Adrenal gland (tissue), 5 donors: ENCODE measurements at regions not wholly inside any gene's neighbourhood (a gene's known extent, or its start where the extent isn't known, plus 50 kb on each side); places are given as distances from the start of the nearest gene placed in this dataset.

Source experiments
- CTCF ChIP-seq, 6 experiments: fragments of 450-650 bp in 4 of 6; fragments of 200-600 bp in 2 of 6; sonication (generic) in 1 of 6; IDR thresholded peaks; 1 replicate in 5 of 6; 2 replicates in 1 of 6; pipeline versions ENCODE4 v1.5.1 to v1.8.0; 2016 to 2021; ENCODE audit warnings: antibody characterized with exemption in 6 of 6, mild to moderate bottlenecking in 2 of 6, moderate library complexity in 1 of 6
- POLR2A ChIP-seq, 2 donors: fragments of 450-650 bp; IDR thresholded peaks; one replicate each; pipeline ENCODE4 v1.6.1; 2017; ENCODE audit warnings: antibody characterized with exemption in 2 of 2, mild to moderate bottlenecking in 2 of 2, moderate library complexity in 1 of 2
- donor health status: DM: no; HTN: no; CAD: no.

- TF ChIP-seq CTCF (IDR thresholded peaks at IDR 0.05): no peak
- no peak for TF ChIP-seq POLR2A (IDR thresholded peaks at IDR 0.05)
Observed at GRCh38 chr16:76713191-76713590, 436.0 kb downstream of the CNTNAP4 start.
